Neural progenitor cell (in vitro differentiated cells): ENCODE measurements at regions not wholly inside any gene's neighbourhood (a gene's known extent, or its start where the extent isn't known, plus 50 kb on each side); places are given as distances from the start of the nearest gene placed in this dataset.

Experiments
- DNase-seq: peaks from one replicate; pipeline ENCODE4 v3.0.0-alpha.2; 2016; ENCODE audit warnings: low spot score
- H2AFZ ChIP-seq: fragments of 200-600 bp; sonication (generic); replicated peaks from 2 replicates; pipeline ENCODE4 v1.6.1; 2016; ENCODE audit warnings: antibody characterized with exemption
- H3F3A ChIP-seq: fragments of 200-600 bp; sonication (generic); 2 replicates; pipeline ENCODE4 v1.6.1; 2016; ENCODE audit warnings: antibody characterized with exemption, low read depth
- H3K27ac ChIP-seq: fragments of 200-600 bp; sonication (generic); 2 replicates; pipeline ENCODE4 v1.5.1; 2016; ENCODE audit warnings: mild to moderate bottlenecking
- H3K27me3 ChIP-seq: fragments of 200-600 bp; sonication (generic); 2 replicates; pipeline ENCODE4 v1.6.1; 2016; ENCODE audit warnings: mild to moderate bottlenecking, moderate library complexity
- H3K36me3 ChIP-seq: fragments of 200-600 bp; sonication (generic); 2 replicates; pipeline ENCODE4 v1.5.1; 2016
- H3K4me1 ChIP-seq: fragments of 200-600 bp; sonication (generic); 2 replicates; pipeline ENCODE4 v1.6.1; 2016; ENCODE audit warnings: mixed run types
- H3K4me2 ChIP-seq: fragments of 200-600 bp; sonication (generic); 2 replicates; pipeline ENCODE4 v1.6.1; 2016
- H3K4me3 ChIP-seq: fragments of 200-600 bp; sonication (generic); 2 replicates; pipeline ENCODE4 v1.5.1; 2016
- H3K79me2 ChIP-seq: fragments of 200-600 bp; sonication (generic); 2 replicates; pipeline ENCODE4 v1.6.1; 2016; ENCODE audit warnings: low read depth
- H3K9ac ChIP-seq: fragments of 200-600 bp; sonication (generic); 2 replicates; pipeline ENCODE4 v1.6.1; 2016
- H3K9me3 ChIP-seq: fragments of 200-600 bp; sonication (generic); 2 replicates; pipeline ENCODE4 v1.5.1; 2016; ENCODE audit warnings: low read depth
- H4K20me1 ChIP-seq: fragments of 200-600 bp; sonication (generic); 2 replicates; pipeline ENCODE4 v1.6.1; 2016; ENCODE audit warnings: low read depth
- H3K27ac Mint-ChIP-seq: 3 replicates; pipeline ENCODE4 v1.8.0; 2021; ENCODE audit warnings: mixed read lengths
- H3K27me3 Mint-ChIP-seq: 2 replicates; pipeline ENCODE4 v1.8.0; 2022; ENCODE audit warnings: low read depth, mild to moderate bottlenecking, inconsistent platforms, moderate library complexity, mixed read lengths; ENCODE audit not compliant: insufficient read depth
- H3K36me3 Mint-ChIP-seq: 3 replicates; pipeline ENCODE4 v1.8.0; 2021; ENCODE audit warnings: mixed read lengths
- H3K4me1 Mint-ChIP-seq: 3 replicates; pipeline ENCODE4 v1.8.0; 2021; ENCODE audit warnings: mixed read lengths
- H3K4me3 Mint-ChIP-seq: 3 replicates; pipeline ENCODE4 v1.8.0; 2021; ENCODE audit warnings: mild to moderate bottlenecking, moderate library complexity, mixed read lengths
- H3K9me3 Mint-ChIP-seq: 3 replicates; pipeline ENCODE4 v1.8.0; 2020; ENCODE audit warnings: mixed read lengths
- EZH2 ChIP-seq: fragments of 200-600 bp; sonication (generic); IDR thresholded peaks from 2 replicates; pipeline ENCODE4 v1.6.1; 2017; ENCODE audit warnings: antibody characterized with exemption, mild to moderate bottlenecking, moderate library complexity
- EZH2phosphoT487 ChIP-seq: fragments of 200-600 bp; sonication (generic); IDR thresholded peaks from 2 replicates; pipeline ENCODE4 v1.6.1; 2017; ENCODE audit warnings: antibody characterized with exemption
- TF ChIP-seq, protein P1 (sequence below): fragments of 200-600 bp; sonication (generic); IDR thresholded peaks from 2 replicates; pipeline ENCODE4 v1.5.1; 2017; ENCODE audit warnings: antibody characterized with exemption, mild to moderate bottlenecking

DNA sequence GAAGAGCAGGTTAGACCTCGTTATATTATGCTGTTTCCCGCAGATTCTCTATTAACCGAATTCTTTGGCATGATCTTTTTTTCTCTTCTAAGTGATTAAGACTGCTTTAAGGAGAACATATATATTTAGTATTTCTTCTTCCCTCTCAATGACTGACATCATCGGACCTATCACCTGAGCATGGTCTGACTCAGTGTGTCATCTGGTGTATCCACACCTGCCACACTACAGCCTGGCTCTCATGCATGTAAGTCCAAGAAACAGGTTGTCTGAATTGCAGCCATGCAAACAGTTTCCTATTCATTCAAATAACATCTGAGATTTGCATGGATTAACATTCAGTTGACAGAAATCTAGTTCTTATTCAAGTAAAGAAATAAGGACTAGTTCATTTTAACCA lies 55.1 kb upstream of the CWC22 start:
- Histone ChIP-seq H2AFZ (no peak overlapping the region), H3K79me2 (no peaks in the 10 kb centered on the region), H4K20me1 (no peaks in the 10 kb centered on the region), H3K4me1 (peaks cover 22% of the 10 kb centered on the region), H3K27ac (no peak overlapping the region), H3K9ac (no peak overlapping the region), H3K9me3 (no peaks in the 10 kb centered on the region), H3K27me3 (no peaks in the 10 kb centered on the region), H3K36me3 (no peaks in the 10 kb centered on the region), H3K4me3 (no peak overlapping the region), H3K4me2 (no peak overlapping the region), H3F3A (peaks cover 25% of the 10 kb centered on the region)
- no peaks in the 10 kb centered on the region for H3K27me3 Mint-ChIP-seq
- H3K4me3 Mint-ChIP-seq, result no peak overlapping the region
- DNase-seq, result no peak
- H3K27ac Mint-ChIP-seq, result no peak overlapping the region
- H3K4me1 Mint-ChIP-seq, result peaks cover under 1% of the 10 kb centered on the region
- H3K36me3 Mint-ChIP-seq, result no peaks in the 10 kb centered on the region
- TF ChIP-seq, protein P1, sequence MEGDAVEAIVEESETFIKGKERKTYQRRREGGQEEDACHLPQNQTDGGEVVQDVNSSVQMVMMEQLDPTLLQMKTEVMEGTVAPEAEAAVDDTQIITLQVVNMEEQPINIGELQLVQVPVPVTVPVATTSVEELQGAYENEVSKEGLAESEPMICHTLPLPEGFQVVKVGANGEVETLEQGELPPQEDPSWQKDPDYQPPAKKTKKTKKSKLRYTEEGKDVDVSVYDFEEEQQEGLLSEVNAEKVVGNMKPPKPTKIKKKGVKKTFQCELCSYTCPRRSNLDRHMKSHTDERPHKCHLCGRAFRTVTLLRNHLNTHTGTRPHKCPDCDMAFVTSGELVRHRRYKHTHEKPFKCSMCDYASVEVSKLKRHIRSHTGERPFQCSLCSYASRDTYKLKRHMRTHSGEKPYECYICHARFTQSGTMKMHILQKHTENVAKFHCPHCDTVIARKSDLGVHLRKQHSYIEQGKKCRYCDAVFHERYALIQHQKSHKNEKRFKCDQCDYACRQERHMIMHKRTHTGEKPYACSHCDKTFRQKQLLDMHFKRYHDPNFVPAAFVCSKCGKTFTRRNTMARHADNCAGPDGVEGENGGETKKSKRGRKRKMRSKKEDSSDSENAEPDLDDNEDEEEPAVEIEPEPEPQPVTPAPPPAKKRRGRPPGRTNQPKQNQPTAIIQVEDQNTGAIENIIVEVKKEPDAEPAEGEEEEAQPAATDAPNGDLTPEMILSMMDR, result no peak
- TF ChIP-seq EZH2, result no peak
- TF ChIP-seq EZH2phosphoT487, result no peak
- H3K9me3 Mint-ChIP-seq, result peaks cover 9% of the 10 kb centered on the region

DNA sequence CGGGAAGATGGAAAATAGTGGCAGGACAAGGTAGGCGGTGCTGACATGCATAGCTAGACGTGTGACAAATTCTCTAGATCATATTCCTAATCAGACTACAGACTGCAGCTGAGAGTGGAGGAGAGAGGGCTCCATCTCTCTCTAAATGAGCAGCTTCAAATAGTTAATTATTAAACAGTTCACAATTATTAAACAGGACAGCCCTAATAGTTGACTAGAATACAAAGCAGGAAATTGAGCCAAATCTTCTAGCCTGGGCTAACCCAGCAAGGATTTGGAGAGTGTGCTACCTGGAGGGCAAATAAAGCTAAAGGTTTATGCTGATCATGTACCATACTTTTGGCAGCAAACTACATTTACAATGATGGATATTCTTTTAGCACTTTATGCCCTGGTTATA lies 54.4 kb upstream of the CWC22 start:
- Histone ChIP-seq H3K27ac (no peak overlapping the region), H3K36me3 (no peaks in the 10 kb centered on the region), H3K9me3 (no peaks in the 10 kb centered on the region), H3K79me2 (no peaks in the 10 kb centered on the region), H4K20me1 (no peaks in the 10 kb centered on the region), H3F3A (peaks cover 30% of the 10 kb centered on the region), H2AFZ (no peak overlapping the region), H3K4me1 (peaks cover 24% of the 10 kb centered on the region), H3K4me3 (no peak overlapping the region), H3K4me2 (no peak overlapping the region), H3K9ac (no peak overlapping the region), H3K27me3 (no peaks in the 10 kb centered on the region)
- DNase-seq, result no peak
- TF ChIP-seq, protein P1, result no peak
- no peak for TF ChIP-seq EZH2phosphoT487
- no peak for TF ChIP-seq EZH2
- Mint-ChIP-seq H3K4me3 (no peak overlapping the region), H3K9me3 (peaks cover 8% of the 10 kb centered on the region), H3K27me3 (no peaks in the 10 kb centered on the region), H3K27ac (no peak overlapping the region), H3K36me3 (no peaks in the 10 kb centered on the region), H3K4me1 (peaks cover 6% of the 10 kb centered on the region)

DNA sequence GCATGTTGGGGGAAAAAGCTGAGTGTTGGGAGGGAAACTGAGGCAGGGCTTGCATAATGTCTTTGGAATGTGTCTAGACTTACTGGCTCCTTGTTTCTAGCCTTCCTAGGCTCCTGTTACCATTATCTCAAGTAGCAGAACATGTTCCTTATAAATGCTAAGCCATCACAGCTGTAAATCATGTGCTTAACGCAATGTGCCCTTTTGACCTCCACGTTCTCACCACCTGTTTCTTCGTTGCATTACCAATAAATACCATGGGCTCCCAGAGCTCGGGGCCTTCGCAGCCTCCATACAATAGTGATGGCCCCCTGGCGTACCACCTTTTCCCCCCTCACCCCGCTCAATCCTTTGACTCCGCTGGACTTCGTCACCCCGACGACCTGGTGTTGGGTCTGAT lies 54.0 kb upstream of the CWC22 start:
- H3K4me3 ChIP-seq, result no peak overlapping the region
- no peak overlapping the region for H3K27ac Mint-ChIP-seq
- no peak overlapping the region for H3K27ac ChIP-seq
- H3K9ac ChIP-seq, result no peak overlapping the region
- no peaks in the 10 kb centered on the region for H4K20me1 ChIP-seq
- H3K4me3 Mint-ChIP-seq, result no peak overlapping the region
- H3K36me3 ChIP-seq, result no peaks in the 10 kb centered on the region
- peaks cover 28% of the 10 kb centered on the region for H3K4me1 ChIP-seq
- no peaks in the 10 kb centered on the region for H3K27me3 Mint-ChIP-seq
- peaks cover 9% of the 10 kb centered on the region for H3K4me1 Mint-ChIP-seq
- H3K27me3 ChIP-seq, result no peaks in the 10 kb centered on the region
- H3K4me2 ChIP-seq, result no peak overlapping the region
- TF ChIP-seq EZH2, result no peak
- TF ChIP-seq, protein P1, result no peak
- no peak for TF ChIP-seq EZH2phosphoT487
- no peaks in the 10 kb centered on the region for H3K36me3 Mint-ChIP-seq
- no peak overlapping the region for H2AFZ ChIP-seq
- H3K79me2 ChIP-seq, result no peaks in the 10 kb centered on the region
- no peaks in the 10 kb centered on the region for H3K9me3 ChIP-seq
- H3K9me3 Mint-ChIP-seq, result peaks cover 8% of the 10 kb centered on the region
- no peak for DNase-seq
- peaks cover 35% of the 10 kb centered on the region for H3F3A ChIP-seq
